ENCODE measurements at regions not wholly inside any gene's neighbourhood (a gene's known extent, or its start where the extent isn't known, plus 50 kb on each side); places are given as distances from the start of the nearest gene placed in this dataset.

DNA sequence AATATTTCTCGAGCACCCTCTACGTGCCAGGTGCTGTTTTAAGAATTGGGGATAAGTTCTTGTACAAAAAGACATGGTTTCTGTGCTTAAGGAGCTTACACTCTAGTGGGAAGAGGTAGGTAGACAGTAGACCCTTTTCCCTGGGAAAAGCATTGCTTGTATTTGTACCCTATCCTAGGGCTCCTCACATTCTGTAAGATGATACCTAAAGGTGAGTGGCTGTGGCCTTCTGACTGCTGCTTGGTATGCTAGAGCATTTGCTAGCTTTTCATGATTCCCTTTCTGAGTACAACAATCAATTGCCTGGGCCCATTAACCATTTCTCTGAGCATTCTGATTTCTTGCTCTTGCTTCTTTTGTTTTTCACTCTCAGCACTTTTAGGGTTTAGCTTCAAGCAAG is 286.6 kb downstream of the ZIC3 start:
- no peak for TF ChIP-seq CBFB (CRISPR knock-in tag; IDR thresholded peaks at IDR 0.05; ENCODE audit: low read depth)
- no peak for TF ChIP-seq SP1 (CRISPR knock-in tag; conservative IDR thresholded peaks at IDR 0.05)
- no peak for TF ChIP-seq ZNF263 (CRISPR knock-in tag; IDR thresholded peaks at IDR 0.05; ENCODE audit: low read depth)
- TF ChIP-seq, protein P1, sequence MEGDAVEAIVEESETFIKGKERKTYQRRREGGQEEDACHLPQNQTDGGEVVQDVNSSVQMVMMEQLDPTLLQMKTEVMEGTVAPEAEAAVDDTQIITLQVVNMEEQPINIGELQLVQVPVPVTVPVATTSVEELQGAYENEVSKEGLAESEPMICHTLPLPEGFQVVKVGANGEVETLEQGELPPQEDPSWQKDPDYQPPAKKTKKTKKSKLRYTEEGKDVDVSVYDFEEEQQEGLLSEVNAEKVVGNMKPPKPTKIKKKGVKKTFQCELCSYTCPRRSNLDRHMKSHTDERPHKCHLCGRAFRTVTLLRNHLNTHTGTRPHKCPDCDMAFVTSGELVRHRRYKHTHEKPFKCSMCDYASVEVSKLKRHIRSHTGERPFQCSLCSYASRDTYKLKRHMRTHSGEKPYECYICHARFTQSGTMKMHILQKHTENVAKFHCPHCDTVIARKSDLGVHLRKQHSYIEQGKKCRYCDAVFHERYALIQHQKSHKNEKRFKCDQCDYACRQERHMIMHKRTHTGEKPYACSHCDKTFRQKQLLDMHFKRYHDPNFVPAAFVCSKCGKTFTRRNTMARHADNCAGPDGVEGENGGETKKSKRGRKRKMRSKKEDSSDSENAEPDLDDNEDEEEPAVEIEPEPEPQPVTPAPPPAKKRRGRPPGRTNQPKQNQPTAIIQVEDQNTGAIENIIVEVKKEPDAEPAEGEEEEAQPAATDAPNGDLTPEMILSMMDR (IDR thresholded peaks at IDR 0.05), result no peak
- TF ChIP-seq, protein P2, sequence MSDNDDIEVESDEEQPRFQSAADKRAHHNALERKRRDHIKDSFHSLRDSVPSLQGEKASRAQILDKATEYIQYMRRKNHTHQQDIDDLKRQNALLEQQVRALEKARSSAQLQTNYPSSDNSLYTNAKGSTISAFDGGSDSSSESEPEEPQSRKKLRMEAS (CRISPR knock-in tag; IDR thresholded peaks at IDR 0.05), result no peak
- no peak for TF ChIP-seq NFYB (CRISPR knock-in tag; conservative IDR thresholded peaks at IDR 0.05; ENCODE audit: low read depth)
- TF ChIP-seq, protein P3, sequence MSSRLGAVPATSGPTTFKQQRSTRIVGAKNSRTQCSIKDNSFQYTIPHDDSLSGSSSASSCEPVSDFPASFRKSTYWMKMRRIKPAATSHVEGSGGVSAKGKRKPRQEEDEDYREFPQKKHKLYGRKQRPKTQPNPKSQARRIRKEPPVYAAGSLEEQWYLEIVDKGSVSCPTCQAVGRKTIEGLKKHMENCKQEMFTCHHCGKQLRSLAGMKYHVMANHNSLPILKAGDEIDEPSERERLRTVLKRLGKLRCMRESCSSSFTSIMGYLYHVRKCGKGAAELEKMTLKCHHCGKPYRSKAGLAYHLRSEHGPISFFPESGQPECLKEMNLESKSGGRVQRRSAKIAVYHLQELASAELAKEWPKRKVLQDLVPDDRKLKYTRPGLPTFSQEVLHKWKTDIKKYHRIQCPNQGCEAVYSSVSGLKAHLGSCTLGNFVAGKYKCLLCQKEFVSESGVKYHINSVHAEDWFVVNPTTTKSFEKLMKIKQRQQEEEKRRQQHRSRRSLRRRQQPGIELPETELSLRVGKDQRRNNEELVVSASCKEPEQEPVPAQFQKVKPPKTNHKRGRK (CRISPR knock-in tag; IDR thresholded peaks at IDR 0.05; ENCODE audit: borderline replicate concordance), result no peak
- TF ChIP-seq, protein P4, sequence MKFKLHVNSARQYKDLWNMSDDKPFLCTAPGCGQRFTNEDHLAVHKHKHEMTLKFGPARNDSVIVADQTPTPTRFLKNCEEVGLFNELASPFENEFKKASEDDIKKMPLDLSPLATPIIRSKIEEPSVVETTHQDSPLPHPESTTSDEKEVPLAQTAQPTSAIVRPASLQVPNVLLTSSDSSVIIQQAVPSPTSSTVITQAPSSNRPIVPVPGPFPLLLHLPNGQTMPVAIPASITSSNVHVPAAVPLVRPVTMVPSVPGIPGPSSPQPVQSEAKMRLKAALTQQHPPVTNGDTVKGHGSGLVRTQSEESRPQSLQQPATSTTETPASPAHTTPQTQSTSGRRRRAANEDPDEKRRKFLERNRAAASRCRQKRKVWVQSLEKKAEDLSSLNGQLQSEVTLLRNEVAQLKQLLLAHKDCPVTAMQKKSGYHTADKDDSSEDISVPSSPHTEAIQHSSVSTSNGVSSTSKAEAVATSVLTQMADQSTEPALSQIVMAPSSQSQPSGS (CRISPR knock-in tag; IDR thresholded peaks at IDR 0.05; ENCODE audit: borderline replicate concordance, low read depth), result no peak
- no peak for TF ChIP-seq RELA (CRISPR knock-in tag; IDR thresholded peaks at IDR 0.05; ENCODE audit: borderline replicate concordance)
- TF ChIP-seq, protein P5, sequence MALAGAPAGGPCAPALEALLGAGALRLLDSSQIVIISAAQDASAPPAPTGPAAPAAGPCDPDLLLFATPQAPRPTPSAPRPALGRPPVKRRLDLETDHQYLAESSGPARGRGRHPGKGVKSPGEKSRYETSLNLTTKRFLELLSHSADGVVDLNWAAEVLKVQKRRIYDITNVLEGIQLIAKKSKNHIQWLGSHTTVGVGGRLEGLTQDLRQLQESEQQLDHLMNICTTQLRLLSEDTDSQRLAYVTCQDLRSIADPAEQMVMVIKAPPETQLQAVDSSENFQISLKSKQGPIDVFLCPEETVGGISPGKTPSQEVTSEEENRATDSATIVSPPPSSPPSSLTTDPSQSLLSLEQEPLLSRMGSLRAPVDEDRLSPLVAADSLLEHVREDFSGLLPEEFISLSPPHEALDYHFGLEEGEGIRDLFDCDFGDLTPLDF (CRISPR knock-in tag; IDR thresholded peaks at IDR 0.05), result no peak
- TF ChIP-seq KAT7 (CRISPR knock-in tag; IDR thresholded peaks at IDR 0.05; ENCODE audit: borderline replicate concordance), result no peak
- TF ChIP-seq NR3C1 (CRISPR knock-in tag; conservative IDR thresholded peaks at IDR 0.05; ENCODE audit: low read depth), result no peak
- TF ChIP-seq, protein P6, sequence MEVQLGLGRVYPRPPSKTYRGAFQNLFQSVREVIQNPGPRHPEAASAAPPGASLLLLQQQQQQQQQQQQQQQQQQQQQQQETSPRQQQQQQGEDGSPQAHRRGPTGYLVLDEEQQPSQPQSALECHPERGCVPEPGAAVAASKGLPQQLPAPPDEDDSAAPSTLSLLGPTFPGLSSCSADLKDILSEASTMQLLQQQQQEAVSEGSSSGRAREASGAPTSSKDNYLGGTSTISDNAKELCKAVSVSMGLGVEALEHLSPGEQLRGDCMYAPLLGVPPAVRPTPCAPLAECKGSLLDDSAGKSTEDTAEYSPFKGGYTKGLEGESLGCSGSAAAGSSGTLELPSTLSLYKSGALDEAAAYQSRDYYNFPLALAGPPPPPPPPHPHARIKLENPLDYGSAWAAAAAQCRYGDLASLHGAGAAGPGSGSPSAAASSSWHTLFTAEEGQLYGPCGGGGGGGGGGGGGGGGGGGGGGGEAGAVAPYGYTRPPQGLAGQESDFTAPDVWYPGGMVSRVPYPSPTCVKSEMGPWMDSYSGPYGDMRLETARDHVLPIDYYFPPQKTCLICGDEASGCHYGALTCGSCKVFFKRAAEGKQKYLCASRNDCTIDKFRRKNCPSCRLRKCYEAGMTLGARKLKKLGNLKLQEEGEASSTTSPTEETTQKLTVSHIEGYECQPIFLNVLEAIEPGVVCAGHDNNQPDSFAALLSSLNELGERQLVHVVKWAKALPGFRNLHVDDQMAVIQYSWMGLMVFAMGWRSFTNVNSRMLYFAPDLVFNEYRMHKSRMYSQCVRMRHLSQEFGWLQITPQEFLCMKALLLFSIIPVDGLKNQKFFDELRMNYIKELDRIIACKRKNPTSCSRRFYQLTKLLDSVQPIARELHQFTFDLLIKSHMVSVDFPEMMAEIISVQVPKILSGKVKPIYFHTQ (CRISPR knock-in tag; IDR thresholded peaks at IDR 0.05), result no peak
